ENCODE measurements at regions not wholly inside any gene's neighbourhood (a gene's known extent, or its start where the extent isn't known, plus 50 kb on each side); places are given as distances from the start of the nearest gene placed in this dataset.
A peak's percentile ranks its signal among the peaks of the same experiment; 100 is the strongest.

DNA sequence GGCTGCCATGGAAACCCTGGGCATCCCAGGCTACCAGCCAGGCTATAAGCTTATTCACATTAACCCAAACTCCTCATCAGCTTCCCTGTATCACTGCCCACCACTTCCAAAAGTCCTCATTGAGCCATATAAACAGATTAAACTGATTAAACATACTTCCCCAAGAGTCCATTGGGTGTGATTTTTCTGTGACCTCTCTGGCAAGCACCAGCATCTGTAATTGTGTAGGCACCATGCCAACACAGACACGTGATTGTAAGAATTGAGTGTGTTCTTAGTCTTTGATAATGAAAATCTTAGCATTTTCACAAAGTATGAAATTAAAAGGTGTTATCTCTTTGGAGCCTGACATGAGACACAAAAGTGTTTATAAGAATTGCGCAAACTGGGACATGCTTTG lies 679.3 kb downstream of the TYW1 start:
- peaks cover 0 to 9% (median 0%) of the 10 kb centered on the region in 11 experiments; a peak in 1 of 22 replicates for H3K36me3 ChIP-seq
- TF ChIP-seq Cebpa-rat (IDR thresholded peaks at IDR 0.05), result no peak
- H3K4me2 ChIP-seq, result no peak overlapping the region
- no peaks in the 10 kb centered on the region for H4K20me1 ChIP-seq
- no peaks in the 10 kb centered on the region for H3K4me1 ChIP-seq
- H3K27ac ChIP-seq, result no peak overlapping the region
- H3K27me3 ChIP-seq, result no peaks in the 10 kb centered on the region
- H3K9me3 ChIP-seq (replicated peaks in 1 of 11), result peaks cover 32 to 64% (median 44%) of the 10 kb centered on the region in 11 experiments
- H3K9ac ChIP-seq, result no peak overlapping the region
- no peak overlapping the region for H3K4me3 ChIP-seq

DNA sequence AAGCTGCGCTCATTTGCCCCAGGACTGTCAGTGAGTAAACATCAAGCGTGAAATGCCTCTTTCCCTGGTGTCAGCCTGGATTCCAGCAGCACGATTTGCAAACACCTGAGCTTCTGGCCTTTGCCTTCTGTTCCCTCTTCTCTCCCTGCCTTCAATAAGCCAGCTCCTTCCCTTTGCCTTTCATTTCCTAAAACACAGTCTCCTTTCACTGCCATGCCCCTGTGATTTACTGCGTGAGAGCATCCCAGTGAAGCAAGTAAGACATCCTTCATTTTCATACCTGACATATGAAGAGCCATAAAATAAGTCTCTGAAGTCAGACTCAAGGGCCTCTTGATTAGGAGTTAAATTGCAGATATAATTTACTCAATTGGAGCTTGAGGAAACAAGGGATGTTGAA lies 681.8 kb downstream of the TYW1 start:
- H3K4me3 ChIP-seq, result no peak overlapping the region
- H3K36me3 ChIP-seq, result no peaks in the 10 kb centered on the region
- H3K27me3 ChIP-seq, result no peaks in the 10 kb centered on the region
- H3K27ac ChIP-seq, result no peak overlapping the region
- H3K9me3 ChIP-seq (replicated peaks in 1 of 11), result peaks cover 12 to 40% (median 22%) of the 10 kb centered on the region in 11 experiments; a peak in 21 of 22 replicates
- no peak overlapping the region for H3K4me2 ChIP-seq
- no peaks in the 10 kb centered on the region for H3K4me1 ChIP-seq
- no peaks in the 10 kb centered on the region for H4K20me1 ChIP-seq
- H3K9ac ChIP-seq, result no peak overlapping the region
- no peak for TF ChIP-seq Cebpa-rat (IDR thresholded peaks at IDR 0.05)

DNA sequence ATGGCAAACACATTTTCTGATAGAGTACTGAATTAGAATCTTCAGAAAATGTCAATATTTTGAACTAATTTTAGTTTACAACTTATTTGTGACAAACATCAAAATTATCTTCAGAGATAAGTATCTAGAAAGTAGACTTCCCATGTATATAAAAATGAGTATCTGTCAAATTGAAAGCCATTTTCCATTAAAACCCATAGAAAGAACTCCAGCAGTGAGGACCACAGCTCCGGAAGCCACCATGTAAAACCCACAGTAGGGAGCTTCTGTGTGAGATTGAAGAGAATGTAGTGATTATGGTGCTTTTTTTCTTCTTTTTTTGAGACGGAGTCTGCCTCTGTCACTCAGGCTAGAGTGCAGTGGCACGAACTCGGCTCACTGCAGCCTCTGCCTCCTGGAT lies 687.0 kb downstream of the TYW1 start:
- H3K4me1 ChIP-seq, result no peaks in the 10 kb centered on the region
- no peaks in the 10 kb centered on the region for H4K20me1 ChIP-seq
- no peak for TF ChIP-seq Cebpa-rat (IDR thresholded peaks at IDR 0.05)
- no peak overlapping the region for H3K4me3 ChIP-seq
- no peak overlapping the region for H3K9ac ChIP-seq
- H3K36me3 ChIP-seq, result no peaks in the 10 kb centered on the region
- H3K4me2 ChIP-seq, result no peak overlapping the region
- no peak overlapping the region for H3K27ac ChIP-seq
- H3K27me3 ChIP-seq, result no peaks in the 10 kb centered on the region
- no peaks in the 10 kb centered on the region; a peak in 1 of 22 replicates for H3K9me3 ChIP-seq (replicated peaks in 1 of 11)

- TF ChIP-seq Cebpa-rat (IDR thresholded peaks at IDR 0.05), result no peak
- no peaks in the 10 kb centered on the region; a peak in 1 of 20 replicates for H3K4me1 ChIP-seq
- H3K9me3 ChIP-seq (replicated peaks in 1 of 11), result peaks cover 0 to 10% (median 0%) of the 10 kb centered on the region in 11 experiments; a peak in 2 of 22 replicates
- H4K20me1 ChIP-seq, result no peaks in the 10 kb centered on the region
- H3K36me3 ChIP-seq, result no peaks in the 10 kb centered on the region
- H3K4me2 ChIP-seq, result no peak overlapping the region
- H3K27ac ChIP-seq, result no peak overlapping the region
- no peak overlapping the region for H3K9ac ChIP-seq
- H3K4me3 ChIP-seq, result no peak overlapping the region
- no peaks in the 10 kb centered on the region for H3K27me3 ChIP-seq
Measured at GRCh38 chr7:67690700-67691099, 694.1 kb downstream of the TYW1 start.

DNA sequence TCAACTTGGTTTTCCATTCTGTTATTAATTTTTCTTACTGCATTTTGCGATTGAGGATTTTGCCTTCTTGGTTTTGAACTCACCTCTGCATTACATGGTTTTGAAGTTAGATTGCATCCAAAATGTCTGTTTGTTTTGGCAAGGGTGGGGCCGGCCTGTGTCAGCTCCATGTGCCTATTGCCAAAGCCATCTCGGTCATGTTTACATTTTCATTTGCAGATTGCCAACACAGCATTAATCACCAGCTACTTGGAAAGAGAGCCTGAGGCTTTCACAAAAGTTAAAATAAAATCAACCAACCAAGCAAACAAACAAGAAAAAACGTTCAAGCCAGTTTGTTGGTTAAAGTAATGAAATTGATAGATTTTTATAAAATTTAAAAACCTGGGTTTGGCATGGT lies 695.8 kb downstream of the TYW1 start:
- Histone ChIP-seq H4K20me1 (no peaks in the 10 kb centered on the region), H3K4me3 (no peak overlapping the region), H3K9ac (no peak overlapping the region), H3K4me2 (no peak overlapping the region), H3K4me1 (peaks cover 0 to 11% (median 8%) of the 10 kb centered on the region in 10 experiments; a peak in 13 of 20 replicates), H3K36me3 (no peaks in the 10 kb centered on the region), H3K9me3 (replicated peaks in 1 of 11) (peaks cover 0 to 10% (median 0%) of the 10 kb centered on the region in 11 experiments; a peak in 2 of 22 replicates), H3K27me3 (no peaks in the 10 kb centered on the region), H3K27ac (no peak overlapping the region)
- TF ChIP-seq Cebpa-rat (IDR thresholded peaks at IDR 0.05), result no peak

- H3K27me3 ChIP-seq, result no peaks in the 10 kb centered on the region
- H4K20me1 ChIP-seq, result no peaks in the 10 kb centered on the region
- H3K27ac ChIP-seq, result no peak overlapping the region
- no peak overlapping the region for H3K4me3 ChIP-seq
- TF ChIP-seq Cebpa-rat (IDR thresholded peaks at IDR 0.05), result no peak
- H3K9ac ChIP-seq, result no peak overlapping the region
- H3K36me3 ChIP-seq, result no peaks in the 10 kb centered on the region
- peaks cover 0 to 12% (median 8%) of the 10 kb centered on the region in 10 experiments; a peak in 13 of 20 replicates for H3K4me1 ChIP-seq
- H3K9me3 ChIP-seq (replicated peaks in 1 of 11), result peaks cover 0 to 9% (median 0%) of the 10 kb centered on the region in 11 experiments; a peak in 2 of 22 replicates
- H3K4me2 ChIP-seq, result peak overlapping the region in 3 of 11 experiments; percentile 9 to 33 (median 13); a peak in 1 of 22 replicates
Measured at GRCh38 chr7:67696124-67696523, 699.5 kb downstream of the TYW1 start.

- H4K20me1 ChIP-seq, result no peaks in the 10 kb centered on the region
- TF ChIP-seq Cebpa-rat (IDR thresholded peaks at IDR 0.05), result no peak
- no peaks in the 10 kb centered on the region for H3K27me3 ChIP-seq
- peak overlapping the region in 7 of 11 experiments; percentile 1 to 50 (median 13); a peak in 9 of 22 replicates for H3K4me2 ChIP-seq
- H3K9ac ChIP-seq, result no peak overlapping the region
- H3K36me3 ChIP-seq, result no peaks in the 10 kb centered on the region
- H3K4me3 ChIP-seq, result no peak overlapping the region
- peaks cover 0 to 12% (median 8%) of the 10 kb centered on the region in 10 experiments; a peak in 13 of 20 replicates for H3K4me1 ChIP-seq
- H3K9me3 ChIP-seq (replicated peaks in 1 of 11), result peaks cover 0 to 6% (median 0%) of the 10 kb centered on the region in 11 experiments; a peak in 1 of 22 replicates
- no peak overlapping the region for H3K27ac ChIP-seq
Measured at GRCh38 chr7:67696878-67697277, 700.2 kb downstream of the TYW1 start.

DNA sequence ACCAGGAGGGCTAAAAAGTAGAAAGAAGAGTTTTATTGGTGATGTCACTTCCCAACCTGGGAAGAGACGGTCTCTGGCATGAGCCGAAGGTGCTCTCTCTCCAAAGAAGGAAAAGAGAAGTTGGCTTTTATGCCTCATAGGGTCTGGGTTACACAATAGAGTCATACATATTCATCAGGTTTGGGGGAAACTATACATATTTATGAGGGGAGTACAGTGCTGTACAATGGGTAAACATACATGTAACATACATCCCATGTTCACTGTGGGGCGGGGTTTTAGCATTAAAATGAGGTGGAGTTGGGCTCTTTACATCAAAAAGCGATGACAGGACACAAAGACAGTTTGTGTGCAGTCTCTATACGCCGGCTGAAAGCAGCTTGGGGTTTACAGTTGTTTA lies 701.7 kb downstream of the TYW1 start:
- H3K9ac ChIP-seq, result no peak overlapping the region
- peaks cover 0 to 12% (median 8%) of the 10 kb centered on the region in 10 experiments; a peak in 13 of 20 replicates for H3K4me1 ChIP-seq
- peaks cover under 1 to 14% (median 9%) of the 10 kb centered on the region in 11 experiments; a peak in 20 of 22 replicates for H3K9me3 ChIP-seq (replicated peaks in 1 of 11)
- H4K20me1 ChIP-seq, result no peaks in the 10 kb centered on the region
- H3K27me3 ChIP-seq, result no peaks in the 10 kb centered on the region
- no peak overlapping the region for H3K27ac ChIP-seq
- no peak for TF ChIP-seq Cebpa-rat (IDR thresholded peaks at IDR 0.05)
- H3K4me2 ChIP-seq, result no peak overlapping the region
- H3K4me3 ChIP-seq, result no peak overlapping the region
- no peaks in the 10 kb centered on the region for H3K36me3 ChIP-seq

GRCh38 chr7:67705850-67706249 lies 709.2 kb downstream of the TYW1 start:
- no peaks in the 10 kb centered on the region; a peak in 1 of 22 replicates for H4K20me1 ChIP-seq
- peaks cover 31 to 51% (median 39%) of the 10 kb centered on the region in 11 experiments for H3K9me3 ChIP-seq (replicated peaks in 1 of 11)
- H3K36me3 ChIP-seq, result no peaks in the 10 kb centered on the region
- H3K4me2 ChIP-seq, result no peak overlapping the region; a peak in 1 of 22 replicates
- no peak for TF ChIP-seq Cebpa-rat (IDR thresholded peaks at IDR 0.05)
- no peaks in the 10 kb centered on the region for H3K27me3 ChIP-seq
- no peak overlapping the region for H3K4me3 ChIP-seq
- no peak overlapping the region for H3K27ac ChIP-seq
- H3K9ac ChIP-seq, result no peak overlapping the region
- H3K4me1 ChIP-seq, result 0 out of 20 replicates have a peak, but pooled peaks cover 0 to 7% (median 0%) of the 10 kb centered on the region in 10 experiments

- no peak overlapping the region for H3K4me3 ChIP-seq
- no peak for TF ChIP-seq Cebpa-rat (IDR thresholded peaks at IDR 0.05)
- H3K4me1 ChIP-seq, result 0 out of 20 replicates have a peak, but pooled peaks cover 0 to 1% (median 0%) of the 10 kb centered on the region in 10 experiments
- H3K27ac ChIP-seq, result no peak overlapping the region
- H3K4me2 ChIP-seq, result no peak overlapping the region
- H3K9ac ChIP-seq, result no peak overlapping the region
- H3K36me3 ChIP-seq, result no peaks in the 10 kb centered on the region
- no peaks in the 10 kb centered on the region; a peak in 1 of 22 replicates for H4K20me1 ChIP-seq
- peaks cover 16 to 30% (median 22%) of the 10 kb centered on the region in 11 experiments for H3K9me3 ChIP-seq (replicated peaks in 1 of 11)
- no peaks in the 10 kb centered on the region for H3K27me3 ChIP-seq
Measured at GRCh38 chr7:67711706-67712105, 715.1 kb downstream of the TYW1 start.

Measured in BLaER1 treated with 17β-estradiol and CSF1 and Interleukin-3, amounts not matched to agents 10 nM and 100 nM (cell line).